Right lobe of liver (tissue), 4 donors: ENCODE measurements at regions not wholly inside any gene's neighbourhood (a gene's known extent, or its start where the extent isn't known, plus 50 kb on each side); places are given as distances from the start of the nearest gene placed in this dataset.

Experiments used
- POLR2A ChIP-seq: fragments of 450-650 bp; IDR thresholded peaks from one replicate; pipeline ENCODE4 v1.6.1; 2017; ENCODE audit warnings: antibody characterized with exemption, mild to moderate bottlenecking
- TF ChIP-seq, protein P1 (sequence below), 4 donors: fragments of 200-600 bp in 3 of 4; fragments of 450-650 bp in 1 of 4; IDR thresholded peaks; one replicate each; pipeline versions ENCODE4 v1.5.1 to v1.8.0; 2016 to 2022; ENCODE audit warnings: antibody characterized with exemption in 4 of 4, mild to moderate bottlenecking in 2 of 4
- donor health status: DM: no; HTN: no; CAD: no.
- donor health status: DM: no; HTN: no; CAD: no.
- donor health status: DM: no; HTN: yes; CAD: no.

DNA sequence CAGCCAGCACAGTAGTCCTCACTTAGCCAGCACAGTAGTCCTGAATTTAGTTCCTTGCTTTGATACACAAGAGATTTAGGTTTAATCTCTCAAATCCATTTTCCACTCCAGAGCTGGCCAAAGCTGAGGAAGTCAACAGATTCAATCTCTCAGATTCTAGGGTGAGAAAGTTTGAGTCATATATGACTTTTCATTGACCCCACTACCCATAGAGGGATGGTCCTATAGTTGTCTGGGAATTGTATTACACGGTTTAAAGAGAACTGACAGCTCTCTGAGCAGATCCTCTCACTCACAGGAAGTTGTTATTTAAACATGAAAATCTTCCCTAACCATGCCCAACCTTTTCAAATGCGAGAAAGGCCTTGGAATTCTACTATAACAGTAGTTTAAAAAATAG is 641.8 kb upstream of the SEMA3D start:
- TF ChIP-seq, protein P1, sequence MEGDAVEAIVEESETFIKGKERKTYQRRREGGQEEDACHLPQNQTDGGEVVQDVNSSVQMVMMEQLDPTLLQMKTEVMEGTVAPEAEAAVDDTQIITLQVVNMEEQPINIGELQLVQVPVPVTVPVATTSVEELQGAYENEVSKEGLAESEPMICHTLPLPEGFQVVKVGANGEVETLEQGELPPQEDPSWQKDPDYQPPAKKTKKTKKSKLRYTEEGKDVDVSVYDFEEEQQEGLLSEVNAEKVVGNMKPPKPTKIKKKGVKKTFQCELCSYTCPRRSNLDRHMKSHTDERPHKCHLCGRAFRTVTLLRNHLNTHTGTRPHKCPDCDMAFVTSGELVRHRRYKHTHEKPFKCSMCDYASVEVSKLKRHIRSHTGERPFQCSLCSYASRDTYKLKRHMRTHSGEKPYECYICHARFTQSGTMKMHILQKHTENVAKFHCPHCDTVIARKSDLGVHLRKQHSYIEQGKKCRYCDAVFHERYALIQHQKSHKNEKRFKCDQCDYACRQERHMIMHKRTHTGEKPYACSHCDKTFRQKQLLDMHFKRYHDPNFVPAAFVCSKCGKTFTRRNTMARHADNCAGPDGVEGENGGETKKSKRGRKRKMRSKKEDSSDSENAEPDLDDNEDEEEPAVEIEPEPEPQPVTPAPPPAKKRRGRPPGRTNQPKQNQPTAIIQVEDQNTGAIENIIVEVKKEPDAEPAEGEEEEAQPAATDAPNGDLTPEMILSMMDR (IDR thresholded peaks at IDR 0.05) = no peak
- TF ChIP-seq POLR2A = no peak
